ENCODE measurements at regions not wholly inside any gene's neighbourhood (a gene's known extent, or its start where the extent isn't known, plus 50 kb on each side); places are given as distances from the start of the nearest gene placed in this dataset.

- H3K4me3 ChIP-seq (ENCODE audit: low read depth, low read length) = no peak overlapping the region
- no peak for DNase-seq (ENCODE audit: low read depth)
These were observed 77.7 kb downstream of the HAPSTR1 start for GRCh38 chr16:9169094-9169493.

GRCh38 chr16:9170470-9170869, 79.0 kb downstream of the HAPSTR1 start:
- no peak for DNase-seq (ENCODE audit: low read depth)
- H3K4me3 ChIP-seq (ENCODE audit: low read depth, low read length) = no peak overlapping the region
- no peak for TF ChIP-seq CTCF (conservative IDR thresholded peaks at IDR 0.05; ENCODE audit: low read depth, low read length)

More at GRCh38 chr16:9169094-9169493, 77.7 kb downstream of the HAPSTR1 start:
- TF ChIP-seq CTCF (conservative IDR thresholded peaks at IDR 0.05; ENCODE audit: low read depth, low read length) = no peak

GRCh38 chr16:9176547-9177418, 85.3 kb downstream of the HAPSTR1 start:
- no peak for DNase-seq (ENCODE audit: low read depth)
- no peak overlapping the region for H3K4me3 ChIP-seq (ENCODE audit: low read depth, low read length)

GRCh38 chr16:9177861-9178260, 86.4 kb downstream of the HAPSTR1 start:
- DNase-seq (ENCODE audit: low read depth) = no peak
- no peak overlapping the region for H3K4me3 ChIP-seq (ENCODE audit: low read depth, low read length)
- no peak for TF ChIP-seq CTCF (conservative IDR thresholded peaks at IDR 0.05; ENCODE audit: low read depth, low read length)

More at GRCh38 chr16:9176547-9177418, 85.3 kb downstream of the HAPSTR1 start:
- TF ChIP-seq CTCF (conservative IDR thresholded peaks at IDR 0.05; ENCODE audit: low read depth, low read length) = no peak

GRCh38 chr16:9183682-9184353, 92.4 kb downstream of the HAPSTR1 start:
- no peak for DNase-seq (ENCODE audit: low read depth)
- no peak for TF ChIP-seq CTCF (conservative IDR thresholded peaks at IDR 0.05; ENCODE audit: low read depth, low read length)
- H3K4me3 ChIP-seq (ENCODE audit: low read depth, low read length) = no peak overlapping the region

GRCh38 chr16:9184354-9184690, 92.9 kb downstream of the HAPSTR1 start:
- H3K4me3 ChIP-seq (ENCODE audit: low read depth, low read length) = no peak overlapping the region
- TF ChIP-seq CTCF (conservative IDR thresholded peaks at IDR 0.05; ENCODE audit: low read depth, low read length) = no peak
- DNase-seq (ENCODE audit: low read depth) = no peak

All from choroid plexus epithelial cell (primary cell).